22Rv1 (cell line): ENCODE measurements at regions not wholly inside any gene's neighbourhood (a gene's known extent, or its start where the extent isn't known, plus 50 kb on each side); places are given as distances from the start of the nearest gene placed in this dataset.
"Not testable (repeated sequence)": the region's sequence is repeated elsewhere in the genome, so short reads cannot be mapped to it uniquely, and the experiment has no call there.

ENCODE experiments used
- H3K27ac ChIP-seq: fragments of 450-650 bp; 2 replicates; pipeline ENCODE4 v1.5.1; 2017
- ZFX ChIP-seq: fragments of 450-650 bp; IDR thresholded peaks from 2 replicates; pipeline ENCODE4 v1.6.1; 2017; ENCODE audit warnings: antibody characterized with exemption, borderline replicate concordance
- TF ChIP-seq, protein P1 (sequence below): fragments of 450-650 bp; IDR thresholded peaks from 2 replicates; pipeline ENCODE4 v1.5.1; 2017; ENCODE audit warnings: mild to moderate bottlenecking

GRCh38 chr3:174483254-174483653 lies 375.9 kb upstream of the NAALADL2 start:
- TF ChIP-seq ZFX: no peak
- TF ChIP-seq, protein P1, sequence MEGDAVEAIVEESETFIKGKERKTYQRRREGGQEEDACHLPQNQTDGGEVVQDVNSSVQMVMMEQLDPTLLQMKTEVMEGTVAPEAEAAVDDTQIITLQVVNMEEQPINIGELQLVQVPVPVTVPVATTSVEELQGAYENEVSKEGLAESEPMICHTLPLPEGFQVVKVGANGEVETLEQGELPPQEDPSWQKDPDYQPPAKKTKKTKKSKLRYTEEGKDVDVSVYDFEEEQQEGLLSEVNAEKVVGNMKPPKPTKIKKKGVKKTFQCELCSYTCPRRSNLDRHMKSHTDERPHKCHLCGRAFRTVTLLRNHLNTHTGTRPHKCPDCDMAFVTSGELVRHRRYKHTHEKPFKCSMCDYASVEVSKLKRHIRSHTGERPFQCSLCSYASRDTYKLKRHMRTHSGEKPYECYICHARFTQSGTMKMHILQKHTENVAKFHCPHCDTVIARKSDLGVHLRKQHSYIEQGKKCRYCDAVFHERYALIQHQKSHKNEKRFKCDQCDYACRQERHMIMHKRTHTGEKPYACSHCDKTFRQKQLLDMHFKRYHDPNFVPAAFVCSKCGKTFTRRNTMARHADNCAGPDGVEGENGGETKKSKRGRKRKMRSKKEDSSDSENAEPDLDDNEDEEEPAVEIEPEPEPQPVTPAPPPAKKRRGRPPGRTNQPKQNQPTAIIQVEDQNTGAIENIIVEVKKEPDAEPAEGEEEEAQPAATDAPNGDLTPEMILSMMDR: no peak
- no peak overlapping the region for H3K27ac ChIP-seq

GRCh38 chr3:174483856-174484255 lies 375.3 kb upstream of the NAALADL2 start:
- H3K27ac ChIP-seq: not testable (repeated sequence)

DNA sequence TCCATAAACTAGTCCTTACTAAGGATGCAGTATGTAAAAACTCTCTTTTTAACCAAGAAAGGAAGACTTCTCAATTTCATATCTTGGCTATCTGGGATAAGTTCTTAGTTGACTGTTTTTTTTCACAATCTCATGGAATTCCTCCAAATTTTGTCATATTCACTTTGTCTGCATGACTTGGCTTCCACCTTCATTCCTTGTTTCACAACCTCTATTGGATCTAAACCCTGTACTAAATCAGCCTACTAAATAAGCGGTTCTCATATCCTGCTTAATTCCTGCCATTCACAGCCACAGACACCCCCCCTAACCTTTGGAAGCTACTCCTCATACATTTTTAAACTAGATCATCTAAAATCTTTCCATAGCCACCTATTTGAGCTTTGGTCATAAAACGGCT lies 370.6 kb upstream of the NAALADL2 start:
- no peak overlapping the region for H3K27ac ChIP-seq
- no peak for TF ChIP-seq ZFX
- TF ChIP-seq, protein P1: no peak

GRCh38 chr3:174495311-174495710 lies 363.8 kb upstream of the NAALADL2 start:
- no peak overlapping the region for H3K27ac ChIP-seq
- TF ChIP-seq, protein P1: no peak
- no peak for TF ChIP-seq ZFX

DNA sequence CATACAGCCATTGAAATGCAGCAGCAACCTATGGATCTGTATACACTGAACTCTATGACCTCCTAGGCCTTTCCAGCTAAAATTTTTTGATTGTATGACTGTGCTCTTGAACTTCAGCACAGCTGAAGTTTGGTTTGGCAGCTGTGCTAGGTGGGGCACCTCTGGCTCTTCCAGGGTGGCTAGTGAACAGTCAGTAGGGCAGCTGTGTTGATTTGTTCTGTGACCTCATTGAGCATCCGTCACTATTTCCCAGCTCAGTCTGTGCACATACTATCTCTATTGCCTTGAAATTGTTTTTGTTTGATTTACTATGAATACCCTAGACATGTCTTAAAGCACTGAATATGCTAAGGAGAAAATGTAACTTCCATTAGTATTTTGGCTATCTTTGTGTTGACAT lies 363.2 kb upstream of the NAALADL2 start:
- no peak overlapping the region for H3K27ac ChIP-seq

GRCh38 chr3:174498638-174499037 lies 360.5 kb upstream of the NAALADL2 start:
- no peak for TF ChIP-seq ZFX
- TF ChIP-seq, protein P1: no peak
- H3K27ac ChIP-seq: no peak overlapping the region

More for the DNA sequence above, 363.2 kb upstream of the NAALADL2 start:
- TF ChIP-seq, protein P1: no peak
- TF ChIP-seq ZFX: no peak

DNA sequence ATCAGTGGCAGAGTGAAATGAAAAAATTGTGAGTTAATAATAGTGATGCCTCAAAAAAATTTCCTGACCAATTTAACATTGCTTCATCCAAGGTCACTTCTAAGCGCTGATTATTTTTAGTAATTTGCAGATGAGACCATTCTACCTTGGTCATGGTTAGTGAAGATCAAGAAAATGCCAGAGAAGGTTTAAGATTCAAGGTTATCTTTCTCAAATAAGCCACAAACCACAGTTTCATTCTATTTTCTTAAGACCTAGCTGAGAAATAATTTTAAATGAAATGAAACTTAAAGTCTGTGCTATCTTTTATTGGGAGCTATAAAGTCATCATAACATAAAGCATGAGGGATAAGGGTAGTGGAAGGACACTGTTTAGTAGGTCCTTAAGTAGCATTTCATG lies 353.9 kb upstream of the NAALADL2 start:
- no peak overlapping the region for H3K27ac ChIP-seq

DNA sequence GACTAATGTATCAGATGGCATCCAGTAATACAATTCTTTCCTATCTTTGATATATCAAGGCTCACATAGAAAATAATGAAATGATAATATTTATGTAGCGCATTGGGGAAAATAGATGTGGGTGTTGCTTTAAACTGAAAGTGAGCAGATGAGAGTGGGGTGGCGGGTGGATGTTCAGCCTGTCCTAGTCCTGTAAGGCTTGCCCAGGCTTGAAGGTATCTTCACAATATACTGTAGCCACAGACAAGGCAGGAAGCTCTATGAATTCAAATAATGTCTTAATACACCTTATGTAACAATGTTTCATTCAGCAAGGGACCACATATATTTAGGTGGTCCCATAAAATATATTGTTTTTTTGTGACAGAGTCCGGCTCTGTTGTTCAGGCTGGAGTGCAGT lies 334.9 kb upstream of the NAALADL2 start:
- H3K27ac ChIP-seq: no peak overlapping the region
- TF ChIP-seq, protein P1: no peak
- no peak for TF ChIP-seq ZFX

More for the DNA sequence above, 353.9 kb upstream of the NAALADL2 start:
- TF ChIP-seq, protein P1: no peak
- no peak for TF ChIP-seq ZFX
